HL-60 (cell line): ENCODE measurements at regions not wholly inside any gene's neighbourhood (a gene's known extent, or its start where the extent isn't known, plus 50 kb on each side); places are given as distances from the start of the nearest gene placed in this dataset.

Experiments
- DNase-seq, 2 experiments: peaks; one replicate each; pipeline ENCODE4 v3.0.0-alpha.2; 2010 to 2020; ENCODE audit warnings: low read depth in 1 of 2, low spot score in 1 of 2
- H3K27ac ChIP-seq: fragments of 250-450 bp; sonication (Bioruptor Pico); replicated peaks from 2 replicates; pipeline ENCODE4 v1.5.1; 2020; ENCODE audit warnings: mild to moderate bottlenecking, moderate library complexity
- H3K27me3 ChIP-seq: fragments of 250-450 bp; sonication (Bioruptor Pico); 2 replicates; pipeline ENCODE4 v1.5.1; 2021; ENCODE audit warnings: mild to moderate bottlenecking, moderate library complexity; ENCODE audit not compliant: insufficient read depth, poor library complexity, severe bottlenecking
- H3K4me3 ChIP-seq: replicated peaks from 2 replicates; pipeline ENCODE4 v1.5.1; 2011; ENCODE audit warnings: mild to moderate bottlenecking, control low read depth, low read length; ENCODE audit not compliant: insufficient read depth
- CTCF ChIP-seq: IDR thresholded peaks from one replicate; pipeline ENCODE4 v1.5.1; 2011; ENCODE audit warnings: low read length, control low read depth, inconsistent platforms; ENCODE audit not compliant: insufficient read depth
- GABPA ChIP-seq: IDR thresholded peaks from 2 replicates; pipeline ENCODE4 v1.6.1; 2012; ENCODE audit warnings: low read depth
- POLR2AphosphoS5 ChIP-seq: IDR thresholded peaks from 2 replicates; pipeline ENCODE4 v1.6.1; 2012; ENCODE audit warnings: low read depth
- REST ChIP-seq: IDR thresholded peaks from 2 replicates; pipeline ENCODE4 v1.6.1; 2012; ENCODE audit warnings: low read depth; ENCODE audit not compliant: insufficient replicate concordance
- SPI1 ChIP-seq: IDR thresholded peaks from 2 replicates; pipeline ENCODE4 v1.6.1; 2012; ENCODE audit warnings: low read depth, mild to moderate bottlenecking, borderline replicate concordance

GRCh38 chr4:31651541-31651940 is 931.4 kb downstream of the PCDH7 start:
- no peak for TF ChIP-seq REST
- no peak overlapping the region for H3K27ac ChIP-seq
- no peak overlapping the region for H3K4me3 ChIP-seq
- DNase-seq = no peak
- H3K27me3 ChIP-seq = no peaks in the 10 kb centered on the region

- H3K27me3 ChIP-seq = no peaks in the 10 kb centered on the region
- no peak overlapping the region for H3K4me3 ChIP-seq
- TF ChIP-seq CTCF (no peak), GABPA (no peak), REST (no peak), SPI1 (no peak), POLR2AphosphoS5 (no peak)
- H3K27ac ChIP-seq = no peak overlapping the region
- DNase-seq = peak in 1 of 2 experiments; percentile 7
Measured at GRCh38 chr4:31655328-31655727, 935.2 kb downstream of the PCDH7 start.

- no peak for DNase-seq
- TF ChIP-seq REST (no peak), CTCF (no peak), POLR2AphosphoS5 (no peak), GABPA (no peak), SPI1 (no peak)
- no peak overlapping the region for H3K4me3 ChIP-seq
- H3K27me3 ChIP-seq = no peaks in the 10 kb centered on the region
- H3K27ac ChIP-seq = no peak overlapping the region
Measured at GRCh38 chr4:31657859-31658570, 937.8 kb downstream of the PCDH7 start.

GRCh38 chr4:31660916-31661315 is 940.7 kb downstream of the PCDH7 start:
- Histone ChIP-seq H3K27me3 (no peaks in the 10 kb centered on the region), H3K4me3 (no peak overlapping the region), H3K27ac (no peak overlapping the region)
- no peak for TF ChIP-seq GABPA
- TF ChIP-seq REST = no peak
- TF ChIP-seq POLR2AphosphoS5 = no peak
- TF ChIP-seq CTCF = no peak
- TF ChIP-seq SPI1 = no peak
- DNase-seq = no peak
